Tibial nerve (tissue), 4 donors: ENCODE measurements at regions not wholly inside any gene's neighbourhood (a gene's known extent, or its start where the extent isn't known, plus 50 kb on each side); places are given as distances from the start of the nearest gene placed in this dataset.

Experiments
- DNase-seq, 2 donors: peaks; one replicate each; pipeline ENCODE4 v3.0.0-alpha.2; 2019; ENCODE audit warnings: low spot score in 2 of 2
- H3K27ac ChIP-seq, 4 donors: fragments of 200-600 bp; sonication (generic) in 3 of 4; one replicate each; pipeline ENCODE4 v1.5.1; 2017 to 2019; ENCODE audit warnings: mild to moderate bottlenecking in 1 of 4
- H3K27me3 ChIP-seq, 2 donors: fragments of 200-600 bp; sonication (generic) in 1 of 2; one replicate each; pipeline versions ENCODE4 v1.5.1 to v1.6.0; 2017 to 2019
- H3K36me3 ChIP-seq, 3 donors: fragments of 200-600 bp; sonication (generic); one replicate each; pipeline ENCODE4 v1.5.1; 2018 to 2019
- H3K4me1 ChIP-seq, 4 donors: fragments of 200-600 bp; sonication (generic) in 3 of 4; one replicate each; pipeline ENCODE4 v1.5.1; 2017 to 2019
- H3K4me3 ChIP-seq, 4 donors: fragments of 200-600 bp; sonication (generic) in 3 of 4; one replicate each; pipeline ENCODE4 v1.5.1; 2017 to 2019; ENCODE audit warnings: mild to moderate bottlenecking in 1 of 4, moderate library complexity in 1 of 4
- H3K9me3 ChIP-seq, 4 donors: fragments of 200-600 bp; sonication (generic) in 3 of 4; one replicate each; pipeline ENCODE4 v1.5.1; 2017 to 2019
- EP300 ChIP-seq, 2 donors: sonication (generic); formaldehyde crosslinking; IDR thresholded peaks; one replicate each; pipeline ENCODE4 v1.6.1; 2017; ENCODE audit warnings: antibody characterized with exemption in 2 of 2, mild to moderate bottlenecking in 1 of 2
- POLR2A ChIP-seq, 2 donors: fragments of 450-650 bp; IDR thresholded peaks; one replicate each; pipeline ENCODE4 v1.6.1; 2017; ENCODE audit warnings: antibody characterized with exemption in 2 of 2, mild to moderate bottlenecking in 2 of 2, moderate library complexity in 2 of 2
- WGBS, 2 donors: methylation state at CpG; one replicate each; pipeline ENCODE4 v1.1.5; 2018; 5-methylcytosine and 5-hydroxymethylcytosine counted together
- TF ChIP-seq, protein P1 (sequence below), 5 experiments: fragments of 200-600 bp in 3 of 5; fragments of 450-650 bp in 2 of 5; sonication (generic) in 3 of 5; IDR thresholded peaks; one replicate each; pipeline ENCODE4 v1.5.1; 2016 to 2019; ENCODE audit warnings: antibody characterized with exemption in 5 of 5, mild to moderate bottlenecking in 3 of 5, moderate library complexity in 2 of 5

DNA sequence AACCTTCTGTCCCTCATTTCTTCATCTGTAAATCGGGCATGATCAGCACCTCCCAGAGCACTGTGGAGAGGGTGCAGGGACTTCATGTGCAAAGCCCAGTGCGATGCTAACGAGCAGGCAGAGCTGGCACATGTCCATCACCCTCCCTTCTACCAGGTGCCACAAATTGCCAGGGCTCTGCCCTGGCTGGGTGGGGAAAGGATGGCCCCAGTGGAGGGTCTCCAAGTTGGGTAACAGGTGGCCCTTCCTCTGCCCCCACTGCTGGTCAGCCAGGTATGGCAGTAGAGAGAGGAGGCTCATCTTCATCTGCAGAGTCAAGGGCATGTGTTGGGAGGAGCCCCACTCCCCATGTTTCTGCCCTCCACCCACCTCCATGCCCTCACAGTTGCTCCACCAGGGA lies 61.5 kb upstream of the CDH5 start:
- Histone ChIP-seq H3K27ac (no peak overlapping the region), H3K9me3 (peaks cover 0 to 4% (median 0%) of the 10 kb centered on the region in 4 donors), H3K36me3 (no peaks in the 10 kb centered on the region), H3K4me3 (no peak overlapping the region), H3K27me3 (no peaks in the 10 kb centered on the region), H3K4me1 (peaks cover 0 to 6% (median 0%) of the 10 kb centered on the region in 4 donors)
- WGBS, 2 donors: 84 to 96% methylated on average over 3 of the region's 3 CpGs
- DNase-seq: no peak
- TF ChIP-seq, protein P1, sequence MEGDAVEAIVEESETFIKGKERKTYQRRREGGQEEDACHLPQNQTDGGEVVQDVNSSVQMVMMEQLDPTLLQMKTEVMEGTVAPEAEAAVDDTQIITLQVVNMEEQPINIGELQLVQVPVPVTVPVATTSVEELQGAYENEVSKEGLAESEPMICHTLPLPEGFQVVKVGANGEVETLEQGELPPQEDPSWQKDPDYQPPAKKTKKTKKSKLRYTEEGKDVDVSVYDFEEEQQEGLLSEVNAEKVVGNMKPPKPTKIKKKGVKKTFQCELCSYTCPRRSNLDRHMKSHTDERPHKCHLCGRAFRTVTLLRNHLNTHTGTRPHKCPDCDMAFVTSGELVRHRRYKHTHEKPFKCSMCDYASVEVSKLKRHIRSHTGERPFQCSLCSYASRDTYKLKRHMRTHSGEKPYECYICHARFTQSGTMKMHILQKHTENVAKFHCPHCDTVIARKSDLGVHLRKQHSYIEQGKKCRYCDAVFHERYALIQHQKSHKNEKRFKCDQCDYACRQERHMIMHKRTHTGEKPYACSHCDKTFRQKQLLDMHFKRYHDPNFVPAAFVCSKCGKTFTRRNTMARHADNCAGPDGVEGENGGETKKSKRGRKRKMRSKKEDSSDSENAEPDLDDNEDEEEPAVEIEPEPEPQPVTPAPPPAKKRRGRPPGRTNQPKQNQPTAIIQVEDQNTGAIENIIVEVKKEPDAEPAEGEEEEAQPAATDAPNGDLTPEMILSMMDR (IDR thresholded peaks at IDR 0.05): no peak
- TF ChIP-seq EP300 (IDR thresholded peaks at IDR 0.05) (no peak), POLR2A (IDR thresholded peaks at IDR 0.05) (no peak)

DNA sequence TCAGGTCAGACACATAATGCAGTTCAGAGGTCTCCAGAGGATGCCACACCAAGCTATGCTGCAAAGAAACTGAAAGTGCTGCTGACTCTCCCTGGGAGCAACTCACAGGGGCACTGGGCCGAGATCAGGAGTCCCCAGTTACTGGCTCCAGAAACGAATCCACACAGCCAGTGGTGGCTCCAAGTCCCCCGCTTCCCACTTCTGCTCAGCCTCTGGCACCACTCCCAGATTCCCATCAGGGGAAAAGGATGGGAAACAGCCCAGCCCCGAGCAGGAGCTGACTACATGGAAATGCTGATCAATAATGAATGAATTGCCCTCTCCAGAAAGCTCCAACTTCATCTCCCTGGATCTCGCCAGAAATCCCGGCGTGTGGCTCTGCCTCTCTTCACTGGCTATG lies 62.3 kb upstream of the CDH5 start:
- no peak overlapping the region for H3K4me3 ChIP-seq
- 48 to 65% methylated on average over 7 of the region's 7 CpGs for WGBS, 2 donors
- H3K36me3 ChIP-seq: no peaks in the 10 kb centered on the region

DNA sequence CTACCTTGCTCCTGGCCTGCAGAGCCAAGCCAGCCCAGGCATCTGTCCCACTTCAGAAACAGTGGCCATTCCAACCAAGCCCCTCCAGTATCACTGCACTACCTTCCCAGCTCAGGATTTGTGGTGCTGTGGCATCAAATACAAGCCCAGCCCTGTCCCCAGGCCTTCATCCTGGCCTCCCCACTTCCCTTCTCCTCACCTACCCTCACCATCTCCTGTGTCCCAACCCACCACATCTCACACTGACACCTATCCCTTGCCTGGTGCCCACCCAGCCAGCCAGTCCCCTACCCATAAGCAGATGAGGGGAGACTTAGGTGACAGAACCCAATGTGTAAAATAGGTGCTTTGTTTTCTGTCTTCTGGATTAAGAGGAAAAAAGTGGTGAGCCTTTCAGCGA lies 66.0 kb upstream of the CDH5 start:
- WGBS, 2 donors: 81 to 91% methylated on average over 1 of the region's 1 CpG
- TF ChIP-seq, protein P1 (IDR thresholded peaks at IDR 0.05): no peak
- no peak for TF ChIP-seq EP300 (IDR thresholded peaks at IDR 0.05)
- no peak for TF ChIP-seq POLR2A (IDR thresholded peaks at IDR 0.05)
- no peak for DNase-seq
- H3K9me3 ChIP-seq: peaks cover 0 to 4% (median 0%) of the 10 kb centered on the region in 4 donors
- no peaks in the 10 kb centered on the region for H3K27me3 ChIP-seq
- no peak overlapping the region for H3K27ac ChIP-seq
- peaks cover 0 to 6% (median 0%) of the 10 kb centered on the region in 4 donors for H3K4me1 ChIP-seq
- no peak overlapping the region for H3K4me3 ChIP-seq
- no peaks in the 10 kb centered on the region for H3K36me3 ChIP-seq

More for the DNA sequence above, 62.3 kb upstream of the CDH5 start:
- no peaks in the 10 kb centered on the region for H3K27me3 ChIP-seq
- peaks cover 0 to 4% (median 0%) of the 10 kb centered on the region in 4 donors for H3K9me3 ChIP-seq
- no peak for TF ChIP-seq POLR2A (IDR thresholded peaks at IDR 0.05)
- TF ChIP-seq, protein P1 (IDR thresholded peaks at IDR 0.05): no peak
- H3K27ac ChIP-seq: no peak overlapping the region
- no peak for DNase-seq
- H3K4me1 ChIP-seq: peaks cover 0 to 6% (median 0%) of the 10 kb centered on the region in 4 donors

DNA sequence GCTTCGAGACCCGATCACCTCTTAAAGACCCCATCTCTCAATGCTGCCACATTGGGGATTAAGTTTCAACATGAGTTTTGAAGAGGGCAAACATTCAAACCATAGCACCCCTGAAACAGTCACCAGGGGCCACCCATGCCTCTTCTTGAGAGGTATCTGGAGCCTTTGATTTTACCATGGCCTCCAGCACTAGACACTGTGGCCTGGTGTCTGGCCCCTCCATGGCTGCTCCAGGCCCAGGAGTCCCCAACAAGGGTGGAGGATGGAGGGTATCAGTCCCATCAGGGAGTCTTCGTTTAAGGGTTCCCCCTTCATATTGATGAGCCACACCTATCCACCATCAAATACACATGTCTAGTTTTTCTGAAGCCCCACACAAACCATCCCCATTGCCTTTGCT lies 66.5 kb upstream of the CDH5 start:
- Histone ChIP-seq H3K4me3 (no peak overlapping the region), H3K27ac (no peak overlapping the region), H3K27me3 (no peaks in the 10 kb centered on the region), H3K4me1 (peaks cover 0 to 6% (median 0%) of the 10 kb centered on the region in 4 donors), H3K9me3 (peaks cover 0 to 4% (median 0%) of the 10 kb centered on the region in 4 donors), H3K36me3 (no peaks in the 10 kb centered on the region)
- 96 to 97% methylated on average over 3 of the region's 3 CpGs for WGBS, 2 donors
- no peak for TF ChIP-seq EP300 (IDR thresholded peaks at IDR 0.05)
- no peak for TF ChIP-seq POLR2A (IDR thresholded peaks at IDR 0.05)
- TF ChIP-seq, protein P1 (IDR thresholded peaks at IDR 0.05): no peak
- DNase-seq: no peak

DNA sequence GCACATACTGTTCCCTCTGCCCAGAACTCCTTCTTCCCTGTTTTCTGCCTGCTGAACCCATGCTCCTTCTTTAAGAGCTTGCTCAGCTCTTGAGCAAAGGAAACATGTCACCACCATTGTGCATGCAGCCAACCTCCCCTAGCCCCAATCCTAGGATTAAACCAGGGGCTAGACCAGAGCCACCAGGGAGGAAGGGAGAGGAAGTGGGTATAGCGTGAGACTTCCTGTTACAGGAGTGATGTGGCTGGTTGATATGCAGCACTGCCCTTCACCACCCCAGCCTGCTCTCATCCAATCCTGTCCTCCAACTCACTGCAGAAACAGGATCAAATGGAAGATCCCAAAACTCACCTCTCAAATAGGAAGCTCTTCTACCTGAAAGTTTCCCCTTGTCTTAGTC lies 67.1 kb upstream of the CDH5 start:
- Histone ChIP-seq H3K4me3 (no peak overlapping the region), H3K36me3 (no peaks in the 10 kb centered on the region), H3K4me1 (peaks cover 0 to 4% (median 0%) of the 10 kb centered on the region in 4 donors), H3K27me3 (no peaks in the 10 kb centered on the region), H3K27ac (no peak overlapping the region), H3K9me3 (peaks cover 0 to 4% (median 0%) of the 10 kb centered on the region in 4 donors)
- 63 to 71% methylated on average over 1 of the region's 1 CpG for WGBS, 2 donors
- TF ChIP-seq EP300 (IDR thresholded peaks at IDR 0.05) (no peak), POLR2A (IDR thresholded peaks at IDR 0.05) (no peak)
- TF ChIP-seq, protein P1 (IDR thresholded peaks at IDR 0.05): no peak
- no peak for DNase-seq
